Heart right ventricle (tissue), 16 donors: ENCODE measurements at regions not wholly inside any gene's neighbourhood (a gene's known extent, or its start where the extent isn't known, plus 50 kb on each side); places are given as distances from the start of the nearest gene placed in this dataset.

Experiments used
- ATAC-seq, 8 donors: fragments of 200-7000 bp; cut with Tn5 transposase; one replicate each; pipeline ENCODE4 v1.9.1; 2020; ENCODE audit warnings: mild to moderate bottlenecking in 8 of 8, moderate library complexity in 8 of 8, moderate number of reproducible peaks in 1 of 8
- DNase-seq, 2 donors: peaks; one replicate each; pipeline ENCODE4 v3.0.0-alpha.2; 2020
- H3K27ac ChIP-seq, 10 donors: fragments of 200-600 bp; sonication (generic) in 2 of 10; one replicate each; pipeline versions ENCODE4 v1.5.0 to v1.8.0; 2020 to 2022; ENCODE audit warnings: mild to moderate bottlenecking in 3 of 10
- H3K27me3 ChIP-seq, 7 donors: fragments of 200-600 bp; one replicate each; pipeline ENCODE4 v1.8.0; 2021 to 2022; ENCODE audit warnings: mild to moderate bottlenecking in 2 of 7
- H3K36me3 ChIP-seq, 9 donors: fragments of 200-600 bp; sonication (generic) in 1 of 9; one replicate each; pipeline versions ENCODE4 v1.5.0 to v1.8.0; 2020 to 2022; ENCODE audit warnings: mild to moderate bottlenecking in 2 of 9
- H3K4me1 ChIP-seq, 9 donors: fragments of 200-600 bp; sonication (generic) in 1 of 9; one replicate each; pipeline versions ENCODE4 v1.5.0 to v1.8.0; 2020 to 2022; ENCODE audit warnings: mild to moderate bottlenecking in 4 of 9
- H3K4me3 ChIP-seq, 10 donors: fragments of 200-600 bp; sonication (generic) in 2 of 10; one replicate each; pipeline versions ENCODE4 v1.5.0 to v1.8.0; 2020 to 2022; ENCODE audit warnings: mild to moderate bottlenecking in 7 of 10, moderate library complexity in 2 of 10
- H3K9me3 ChIP-seq, 11 donors: fragments of 200-600 bp in 10 of 11; sonication (generic) in 2 of 11; one replicate each; pipeline versions ENCODE4 v1.5.0 to v1.8.0; 2013 to 2022; ENCODE audit warnings: mild to moderate bottlenecking in 2 of 11, control low read depth in 1 of 11, moderate library complexity in 1 of 11
- CTCF ChIP-seq, 9 donors: fragments of 200-600 bp; sonication (generic) in 2 of 9; IDR thresholded peaks; one replicate each; pipeline versions ENCODE4 v1.5.0 to v1.8.0; 2021 to 2022; ENCODE audit warnings: antibody characterized with exemption in 9 of 9, mild to moderate bottlenecking in 5 of 9, moderate library complexity in 1 of 9
- WGBS, 2 donors: extraction: QIAGEN DNeasy Blood & Tissue Kit; methylation state at CpG; one replicate each; pipeline ENCODE4 v1.1.7; 2013; ENCODE audit warnings: inconsistent platforms in 1 of 2; 5-methylcytosine and 5-hydroxymethylcytosine counted together
- intact Hi-C, 10 donors: fragments of 100-400 bp; cut with DNase I; formaldehyde crosslinking; loops; one replicate each; pipeline versions ENCODE4 v1.11.1 to v1.14.2; 2022
- donor health status: Arrhythmogenic right ventricular cardiomyopathy.
- donor health status: ischemic (EF 13 %, LVEDD 7.1; RV severe dilation, severe dysfunction).
- donor health status: healthy with polysubstance abuse.
- donor health status: DM: no; HTN: yes; CAD: no.
- donor health status: DM: no; HTN: no; CAD: no.
- donor health status: ischemic (EF 25% LVEDD 6.9; RV normal size, moderate dysfunction).
- donor health status: ischemic (EF 25% LVEDD 5.7; RV mildly dilated, moderate dysfunction).
- donor health status: healthy.
- donor health status: DM: yes; HTN: yes; CAD: no.
- donor health status: Ischemic cardiomyopathy.
- donor health status: ischemic (EF 35%, LVEDD 5.7; RV mildly dilated, moderate dysfunction).
- donor health status: nonischemic (EF 11% LVEDD 7.7; RV severe dilation, severe dysfunction).
- donor health status: DM: yes; HTN: yes; CAD: no.
- donor health status: PGD.
- donor health status: ischemic (EF 29% LVEDD 5.4; RV normal size, mild dysfunction).
- donor health status: nonischemic (EF 23%, LVEDD 6.1; RV moderate dilation, normal function).

- Histone ChIP-seq H3K36me3 (no peaks in the 10 kb centered on the region), H3K27me3 (no peaks in the 10 kb centered on the region), H3K4me1 (no peaks in the 10 kb centered on the region), H3K4me3 (no peak overlapping the region), H3K27ac (no peak overlapping the region), H3K9me3 (peaks cover 0 to 5% (median 0%) of the 10 kb centered on the region in 11 donors)
- TF ChIP-seq CTCF (IDR thresholded peaks at IDR 0.05): no peak
- intact Hi-C loops: no loop called here
- DNase-seq: no peak
- ATAC-seq: no peak
Observed at GRCh38 chr14:34195964-34196363, 245.1 kb upstream of the EGLN3 start.

GRCh38 chr14:34190717-34191116 lies 239.8 kb upstream of the EGLN3 start:
- TF ChIP-seq CTCF (IDR thresholded peaks at IDR 0.05): no peak
- intact Hi-C loops: no loop called here
- no peak for ATAC-seq
- H3K27ac ChIP-seq: no peak overlapping the region
- H3K4me3 ChIP-seq: no peak overlapping the region
- H3K27me3 ChIP-seq: no peaks in the 10 kb centered on the region
- H3K36me3 ChIP-seq: no peaks in the 10 kb centered on the region
- no peaks in the 10 kb centered on the region for H3K4me1 ChIP-seq
- no peak for DNase-seq
- H3K9me3 ChIP-seq: peaks cover 0 to 5% (median 0%) of the 10 kb centered on the region in 11 donors
- WGBS, 2 donors: 80 to 82% methylated on average over 4 of the region's 4 CpGs

GRCh38 chr14:34189866-34190265 lies 239.0 kb upstream of the EGLN3 start:
- H3K27ac ChIP-seq: no peak overlapping the region
- ATAC-seq (no peak), DNase-seq (no peak)
- intact Hi-C loops: no loop called here
- H3K4me1 ChIP-seq: no peaks in the 10 kb centered on the region
- no peaks in the 10 kb centered on the region for H3K36me3 ChIP-seq
- no peak for TF ChIP-seq CTCF (IDR thresholded peaks at IDR 0.05)
- H3K27me3 ChIP-seq: no peaks in the 10 kb centered on the region
- H3K4me3 ChIP-seq: no peak overlapping the region
- peaks cover 0 to 5% (median 0%) of the 10 kb centered on the region in 11 donors for H3K9me3 ChIP-seq
- WGBS, 2 donors: 96 to 97% methylated on average over 3 of the region's 3 CpGs

GRCh38 chr14:34187519-34188044 lies 236.7 kb upstream of the EGLN3 start:
- no peak overlapping the region for H3K27ac ChIP-seq
- 93 to 95% methylated on average over 3 of the region's 3 CpGs for WGBS, 2 donors
- H3K36me3 ChIP-seq: no peaks in the 10 kb centered on the region
- DNase-seq (no peak), ATAC-seq (no peak)
- TF ChIP-seq CTCF (IDR thresholded peaks at IDR 0.05): no peak
- no peaks in the 10 kb centered on the region for H3K4me1 ChIP-seq
- no peaks in the 10 kb centered on the region for H3K27me3 ChIP-seq
- no peak overlapping the region for H3K4me3 ChIP-seq
- intact Hi-C loops: no loop called here
- H3K9me3 ChIP-seq: no peaks in the 10 kb centered on the region
